ENCODE measurements at regions not wholly inside any gene's neighbourhood (a gene's known extent, or its start where the extent isn't known, plus 50 kb on each side); places are given as distances from the start of the nearest gene placed in this dataset.

DNA sequence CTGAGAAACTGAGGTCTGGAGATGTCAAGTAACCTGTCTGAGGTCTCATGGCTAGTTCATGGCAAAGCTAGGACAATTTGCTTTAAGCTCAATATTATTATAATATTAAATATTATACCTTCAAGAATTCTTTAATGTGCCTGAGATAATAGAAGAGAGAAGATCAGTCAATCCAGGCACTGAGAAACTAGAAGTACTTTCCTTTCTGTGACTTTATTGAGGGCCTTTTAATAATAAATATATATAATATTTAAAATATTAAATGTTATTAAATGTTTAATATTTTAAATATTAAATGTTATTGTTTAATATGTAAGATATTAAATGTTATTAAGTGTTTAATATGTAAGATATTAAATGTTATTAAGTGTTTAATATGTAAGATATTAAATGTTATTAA lies 144.3 kb upstream of the DNAJC19 start:
- no peak overlapping the region for H3K4me3 ChIP-seq (ENCODE audit: low read length)
- peak overlapping the region; percentile 50 for H3K27ac ChIP-seq (ENCODE audit: low read length)
- H3K9me3 ChIP-seq (ENCODE audit: low read length), result no peaks in the 10 kb centered on the region
- no peaks in the 10 kb centered on the region for H3K27me3 ChIP-seq (ENCODE audit: insufficient read depth, low read depth, low read length)
- no peaks in the 10 kb centered on the region for H3F3A ChIP-seq (ENCODE audit: insufficient read depth, low read length, poor library complexity, severe bottlenecking)
- no peak overlapping the region for H3K9ac ChIP-seq (ENCODE audit: low read length)
- H3K4me2 ChIP-seq (ENCODE audit: low read length), result no peak overlapping the region
- H3K9me2 ChIP-seq (ENCODE audit: insufficient read depth, low read length), result no peaks in the 10 kb centered on the region
- no peaks in the 10 kb centered on the region for H4K20me1 ChIP-seq (ENCODE audit: insufficient read depth)
- no peak overlapping the region for H2AFZ ChIP-seq (ENCODE audit: low read depth, low read length)
- H3K36me3 ChIP-seq (ENCODE audit: insufficient read depth, low read length), result no peaks in the 10 kb centered on the region
- H3K79me2 ChIP-seq (replicated peaks; ENCODE audit: insufficient read depth, low read length), result no peaks in the 10 kb centered on the region
- TF ChIP-seq EZH2 (IDR thresholded peaks at IDR 0.05; ENCODE audit: borderline replicate concordance, insufficient read depth, low read length, poor library complexity, severe bottlenecking), result no peak
- TF ChIP-seq MXI1 (conservative IDR thresholded peaks at IDR 0.05; ENCODE audit: poor library complexity, severe bottlenecking), result no peak
- TF ChIP-seq EP300 (conservative IDR thresholded peaks at IDR 0.05; ENCODE audit: poor library complexity, severe bottlenecking), result no peak
- TF ChIP-seq, protein P1, sequence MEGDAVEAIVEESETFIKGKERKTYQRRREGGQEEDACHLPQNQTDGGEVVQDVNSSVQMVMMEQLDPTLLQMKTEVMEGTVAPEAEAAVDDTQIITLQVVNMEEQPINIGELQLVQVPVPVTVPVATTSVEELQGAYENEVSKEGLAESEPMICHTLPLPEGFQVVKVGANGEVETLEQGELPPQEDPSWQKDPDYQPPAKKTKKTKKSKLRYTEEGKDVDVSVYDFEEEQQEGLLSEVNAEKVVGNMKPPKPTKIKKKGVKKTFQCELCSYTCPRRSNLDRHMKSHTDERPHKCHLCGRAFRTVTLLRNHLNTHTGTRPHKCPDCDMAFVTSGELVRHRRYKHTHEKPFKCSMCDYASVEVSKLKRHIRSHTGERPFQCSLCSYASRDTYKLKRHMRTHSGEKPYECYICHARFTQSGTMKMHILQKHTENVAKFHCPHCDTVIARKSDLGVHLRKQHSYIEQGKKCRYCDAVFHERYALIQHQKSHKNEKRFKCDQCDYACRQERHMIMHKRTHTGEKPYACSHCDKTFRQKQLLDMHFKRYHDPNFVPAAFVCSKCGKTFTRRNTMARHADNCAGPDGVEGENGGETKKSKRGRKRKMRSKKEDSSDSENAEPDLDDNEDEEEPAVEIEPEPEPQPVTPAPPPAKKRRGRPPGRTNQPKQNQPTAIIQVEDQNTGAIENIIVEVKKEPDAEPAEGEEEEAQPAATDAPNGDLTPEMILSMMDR (IDR thresholded peaks at IDR 0.05; ENCODE audit: poor library complexity, severe bottlenecking), result no peak
- no peak for TF ChIP-seq POLR2AphosphoS5 (IDR thresholded peaks at IDR 0.05)
- no peak for TF ChIP-seq RAD21 (conservative IDR thresholded peaks at IDR 0.05)
- TF ChIP-seq SMC3 (conservative IDR thresholded peaks at IDR 0.05; ENCODE audit: poor library complexity), result no peak
- TF ChIP-seq, protein P2, sequence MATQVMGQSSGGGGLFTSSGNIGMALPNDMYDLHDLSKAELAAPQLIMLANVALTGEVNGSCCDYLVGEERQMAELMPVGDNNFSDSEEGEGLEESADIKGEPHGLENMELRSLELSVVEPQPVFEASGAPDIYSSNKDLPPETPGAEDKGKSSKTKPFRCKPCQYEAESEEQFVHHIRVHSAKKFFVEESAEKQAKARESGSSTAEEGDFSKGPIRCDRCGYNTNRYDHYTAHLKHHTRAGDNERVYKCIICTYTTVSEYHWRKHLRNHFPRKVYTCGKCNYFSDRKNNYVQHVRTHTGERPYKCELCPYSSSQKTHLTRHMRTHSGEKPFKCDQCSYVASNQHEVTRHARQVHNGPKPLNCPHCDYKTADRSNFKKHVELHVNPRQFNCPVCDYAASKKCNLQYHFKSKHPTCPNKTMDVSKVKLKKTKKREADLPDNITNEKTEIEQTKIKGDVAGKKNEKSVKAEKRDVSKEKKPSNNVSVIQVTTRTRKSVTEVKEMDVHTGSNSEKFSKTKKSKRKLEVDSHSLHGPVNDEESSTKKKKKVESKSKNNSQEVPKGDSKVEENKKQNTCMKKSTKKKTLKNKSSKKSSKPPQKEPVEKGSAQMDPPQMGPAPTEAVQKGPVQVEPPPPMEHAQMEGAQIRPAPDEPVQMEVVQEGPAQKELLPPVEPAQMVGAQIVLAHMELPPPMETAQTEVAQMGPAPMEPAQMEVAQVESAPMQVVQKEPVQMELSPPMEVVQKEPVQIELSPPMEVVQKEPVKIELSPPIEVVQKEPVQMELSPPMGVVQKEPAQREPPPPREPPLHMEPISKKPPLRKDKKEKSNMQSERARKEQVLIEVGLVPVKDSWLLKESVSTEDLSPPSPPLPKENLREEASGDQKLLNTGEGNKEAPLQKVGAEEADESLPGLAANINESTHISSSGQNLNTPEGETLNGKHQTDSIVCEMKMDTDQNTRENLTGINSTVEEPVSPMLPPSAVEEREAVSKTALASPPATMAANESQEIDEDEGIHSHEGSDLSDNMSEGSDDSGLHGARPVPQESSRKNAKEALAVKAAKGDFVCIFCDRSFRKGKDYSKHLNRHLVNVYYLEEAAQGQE (IDR thresholded peaks at IDR 0.05; ENCODE audit: borderline replicate concordance), result no peak
- no peak for TF ChIP-seq TAF1 (IDR thresholded peaks at IDR 0.05; ENCODE audit: low read depth)

DNA sequence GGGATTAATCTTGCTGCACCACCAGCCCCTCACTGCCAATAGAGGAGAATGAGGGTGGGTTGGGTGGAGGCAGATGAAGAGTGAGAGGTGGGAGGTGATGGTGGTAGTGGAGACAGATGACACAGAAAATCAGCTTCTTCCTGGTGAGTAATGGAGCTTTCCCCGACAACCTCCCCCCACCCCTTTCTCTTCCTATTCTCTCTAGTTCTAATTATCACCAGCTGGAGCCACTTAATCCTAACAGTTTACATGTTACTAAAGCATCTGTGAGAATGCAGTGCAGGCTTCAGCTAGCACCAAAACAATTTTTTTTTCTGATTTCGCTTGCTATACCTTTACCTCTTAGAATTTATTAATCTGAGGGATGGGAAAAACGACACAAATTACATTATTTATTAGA lies 116.1 kb upstream of the DNAJC19 start:
- no peak overlapping the region for H2AFZ ChIP-seq (ENCODE audit: low read depth, low read length)
- H3K9ac ChIP-seq (ENCODE audit: low read length), result no peak overlapping the region
- no peaks in the 10 kb centered on the region for H3K9me3 ChIP-seq (ENCODE audit: low read length)
- H3K9me2 ChIP-seq (ENCODE audit: insufficient read depth, low read length), result no peaks in the 10 kb centered on the region
- no peaks in the 10 kb centered on the region for H3F3A ChIP-seq (ENCODE audit: insufficient read depth, low read length, poor library complexity, severe bottlenecking)
- TF ChIP-seq TAF1 (IDR thresholded peaks at IDR 0.05; ENCODE audit: low read depth) (no peak), EP300 (conservative IDR thresholded peaks at IDR 0.05; ENCODE audit: poor library complexity, severe bottlenecking) (no peak), RAD21 (conservative IDR thresholded peaks at IDR 0.05) (no peak), EZH2 (IDR thresholded peaks at IDR 0.05; ENCODE audit: borderline replicate concordance, insufficient read depth, low read length, poor library complexity, severe bottlenecking) (no peak), MXI1 (conservative IDR thresholded peaks at IDR 0.05; ENCODE audit: poor library complexity, severe bottlenecking) (no peak), POLR2AphosphoS5 (IDR thresholded peaks at IDR 0.05) (no peak), SMC3 (conservative IDR thresholded peaks at IDR 0.05; ENCODE audit: poor library complexity) (no peak)
- TF ChIP-seq, protein P2 (IDR thresholded peaks at IDR 0.05; ENCODE audit: borderline replicate concordance), result no peak
- TF ChIP-seq, protein P1 (IDR thresholded peaks at IDR 0.05; ENCODE audit: poor library complexity, severe bottlenecking), result no peak
- no peaks in the 10 kb centered on the region for H4K20me1 ChIP-seq (ENCODE audit: insufficient read depth)
- no peak overlapping the region for H3K4me2 ChIP-seq (ENCODE audit: low read length)
- no peaks in the 10 kb centered on the region for H3K27me3 ChIP-seq (ENCODE audit: insufficient read depth, low read depth, low read length)
- H3K36me3 ChIP-seq (ENCODE audit: insufficient read depth, low read length), result no peaks in the 10 kb centered on the region
- H3K79me2 ChIP-seq (replicated peaks; ENCODE audit: insufficient read depth, low read length), result no peaks in the 10 kb centered on the region
- H3K27ac ChIP-seq (ENCODE audit: low read length), result no peak overlapping the region
- no peak overlapping the region for H3K4me3 ChIP-seq (ENCODE audit: low read length)

Data from neural cell (in vitro differentiated cells).